HL-60 (cell line): ENCODE measurements at regions not wholly inside any gene's neighbourhood (a gene's known extent, or its start where the extent isn't known, plus 50 kb on each side); places are given as distances from the start of the nearest gene placed in this dataset.

Experiments
- DNase-seq, 2 experiments: peaks; one replicate each; pipeline ENCODE4 v3.0.0-alpha.2; 2010 to 2020; ENCODE audit warnings: low read depth in 1 of 2, low spot score in 1 of 2
- H3K27ac ChIP-seq: fragments of 250-450 bp; sonication (Bioruptor Pico); replicated peaks from 2 replicates; pipeline ENCODE4 v1.5.1; 2020; ENCODE audit warnings: mild to moderate bottlenecking, moderate library complexity
- H3K27me3 ChIP-seq: fragments of 250-450 bp; sonication (Bioruptor Pico); 2 replicates; pipeline ENCODE4 v1.5.1; 2021; ENCODE audit warnings: mild to moderate bottlenecking, moderate library complexity; ENCODE audit not compliant: insufficient read depth, poor library complexity, severe bottlenecking
- H3K4me3 ChIP-seq: replicated peaks from 2 replicates; pipeline ENCODE4 v1.5.1; 2011; ENCODE audit warnings: mild to moderate bottlenecking, control low read depth, low read length; ENCODE audit not compliant: insufficient read depth
- GABPA ChIP-seq: IDR thresholded peaks from 2 replicates; pipeline ENCODE4 v1.6.1; 2012; ENCODE audit warnings: low read depth
- POLR2AphosphoS5 ChIP-seq: IDR thresholded peaks from 2 replicates; pipeline ENCODE4 v1.6.1; 2012; ENCODE audit warnings: low read depth
- SPI1 ChIP-seq: IDR thresholded peaks from 2 replicates; pipeline ENCODE4 v1.6.1; 2012; ENCODE audit warnings: low read depth, mild to moderate bottlenecking, borderline replicate concordance
- TF ChIP-seq, protein P1 (sequence below): IDR thresholded peaks from one replicate; pipeline ENCODE4 v1.5.1; 2011; ENCODE audit warnings: low read length, control low read depth, inconsistent platforms; ENCODE audit not compliant: insufficient read depth
- TF ChIP-seq, protein P2 (sequence below): IDR thresholded peaks from 2 replicates; pipeline ENCODE4 v1.6.1; 2012; ENCODE audit warnings: low read depth; ENCODE audit not compliant: insufficient replicate concordance

DNA sequence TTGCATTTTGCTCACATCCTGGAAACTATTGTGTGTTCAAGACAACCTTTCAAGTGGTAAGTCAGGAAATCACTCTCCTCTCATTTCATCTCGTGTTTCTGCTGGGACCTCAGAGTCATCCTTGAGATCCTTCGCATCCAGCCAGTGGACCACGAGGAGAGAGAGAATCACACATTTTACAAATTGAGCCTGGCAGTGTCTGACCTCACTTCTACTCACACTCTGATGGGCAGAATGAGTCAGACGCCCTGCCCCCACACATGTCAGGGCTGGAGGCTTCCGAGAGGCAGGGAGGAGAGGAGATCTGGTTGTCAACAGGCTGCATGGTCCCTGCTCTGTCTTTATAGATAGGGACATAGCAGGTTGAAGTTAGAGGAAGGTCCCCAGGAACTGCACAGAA lies 509.7 kb downstream of the AJAP1 start:
- Histone ChIP-seq H3K4me3 (no peak overlapping the region), H3K27me3 (no peaks in the 10 kb centered on the region), H3K27ac (no peak overlapping the region)
- no peak for DNase-seq
- TF ChIP-seq, protein P1, sequence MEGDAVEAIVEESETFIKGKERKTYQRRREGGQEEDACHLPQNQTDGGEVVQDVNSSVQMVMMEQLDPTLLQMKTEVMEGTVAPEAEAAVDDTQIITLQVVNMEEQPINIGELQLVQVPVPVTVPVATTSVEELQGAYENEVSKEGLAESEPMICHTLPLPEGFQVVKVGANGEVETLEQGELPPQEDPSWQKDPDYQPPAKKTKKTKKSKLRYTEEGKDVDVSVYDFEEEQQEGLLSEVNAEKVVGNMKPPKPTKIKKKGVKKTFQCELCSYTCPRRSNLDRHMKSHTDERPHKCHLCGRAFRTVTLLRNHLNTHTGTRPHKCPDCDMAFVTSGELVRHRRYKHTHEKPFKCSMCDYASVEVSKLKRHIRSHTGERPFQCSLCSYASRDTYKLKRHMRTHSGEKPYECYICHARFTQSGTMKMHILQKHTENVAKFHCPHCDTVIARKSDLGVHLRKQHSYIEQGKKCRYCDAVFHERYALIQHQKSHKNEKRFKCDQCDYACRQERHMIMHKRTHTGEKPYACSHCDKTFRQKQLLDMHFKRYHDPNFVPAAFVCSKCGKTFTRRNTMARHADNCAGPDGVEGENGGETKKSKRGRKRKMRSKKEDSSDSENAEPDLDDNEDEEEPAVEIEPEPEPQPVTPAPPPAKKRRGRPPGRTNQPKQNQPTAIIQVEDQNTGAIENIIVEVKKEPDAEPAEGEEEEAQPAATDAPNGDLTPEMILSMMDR, result no peak
- TF ChIP-seq GABPA, result no peak
- TF ChIP-seq SPI1, result no peak
- TF ChIP-seq, protein P2, sequence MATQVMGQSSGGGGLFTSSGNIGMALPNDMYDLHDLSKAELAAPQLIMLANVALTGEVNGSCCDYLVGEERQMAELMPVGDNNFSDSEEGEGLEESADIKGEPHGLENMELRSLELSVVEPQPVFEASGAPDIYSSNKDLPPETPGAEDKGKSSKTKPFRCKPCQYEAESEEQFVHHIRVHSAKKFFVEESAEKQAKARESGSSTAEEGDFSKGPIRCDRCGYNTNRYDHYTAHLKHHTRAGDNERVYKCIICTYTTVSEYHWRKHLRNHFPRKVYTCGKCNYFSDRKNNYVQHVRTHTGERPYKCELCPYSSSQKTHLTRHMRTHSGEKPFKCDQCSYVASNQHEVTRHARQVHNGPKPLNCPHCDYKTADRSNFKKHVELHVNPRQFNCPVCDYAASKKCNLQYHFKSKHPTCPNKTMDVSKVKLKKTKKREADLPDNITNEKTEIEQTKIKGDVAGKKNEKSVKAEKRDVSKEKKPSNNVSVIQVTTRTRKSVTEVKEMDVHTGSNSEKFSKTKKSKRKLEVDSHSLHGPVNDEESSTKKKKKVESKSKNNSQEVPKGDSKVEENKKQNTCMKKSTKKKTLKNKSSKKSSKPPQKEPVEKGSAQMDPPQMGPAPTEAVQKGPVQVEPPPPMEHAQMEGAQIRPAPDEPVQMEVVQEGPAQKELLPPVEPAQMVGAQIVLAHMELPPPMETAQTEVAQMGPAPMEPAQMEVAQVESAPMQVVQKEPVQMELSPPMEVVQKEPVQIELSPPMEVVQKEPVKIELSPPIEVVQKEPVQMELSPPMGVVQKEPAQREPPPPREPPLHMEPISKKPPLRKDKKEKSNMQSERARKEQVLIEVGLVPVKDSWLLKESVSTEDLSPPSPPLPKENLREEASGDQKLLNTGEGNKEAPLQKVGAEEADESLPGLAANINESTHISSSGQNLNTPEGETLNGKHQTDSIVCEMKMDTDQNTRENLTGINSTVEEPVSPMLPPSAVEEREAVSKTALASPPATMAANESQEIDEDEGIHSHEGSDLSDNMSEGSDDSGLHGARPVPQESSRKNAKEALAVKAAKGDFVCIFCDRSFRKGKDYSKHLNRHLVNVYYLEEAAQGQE, result no peak
- TF ChIP-seq POLR2AphosphoS5, result no peak

DNA sequence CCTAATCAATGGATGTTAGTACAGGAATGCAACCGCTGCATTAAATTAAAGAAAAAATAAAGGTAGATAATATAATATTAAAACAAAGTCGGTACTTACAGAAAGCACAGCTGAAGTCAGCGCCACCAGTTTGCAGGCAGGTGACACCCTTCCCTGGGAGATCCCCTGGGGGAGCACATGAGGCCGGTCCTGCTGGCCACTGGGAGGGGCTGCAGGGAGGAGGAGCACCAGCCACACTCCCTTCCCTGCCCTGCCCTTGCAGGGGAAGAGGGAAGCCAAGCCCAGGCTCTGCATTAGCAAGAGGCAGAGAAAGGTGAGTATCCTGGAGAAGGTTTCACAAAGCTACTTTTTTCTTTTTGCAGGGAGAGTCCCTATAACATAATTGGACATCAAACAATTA lies 507.0 kb downstream of the AJAP1 start:
- H3K27me3 ChIP-seq, result no peaks in the 10 kb centered on the region
- H3K4me3 ChIP-seq, result no peak overlapping the region
- TF ChIP-seq, protein P2, result no peak
- TF ChIP-seq GABPA, result no peak
- TF ChIP-seq, protein P1, result no peak
- no peak for TF ChIP-seq SPI1
- TF ChIP-seq POLR2AphosphoS5, result no peak
- no peak overlapping the region for H3K27ac ChIP-seq
- DNase-seq, result no peak

DNA sequence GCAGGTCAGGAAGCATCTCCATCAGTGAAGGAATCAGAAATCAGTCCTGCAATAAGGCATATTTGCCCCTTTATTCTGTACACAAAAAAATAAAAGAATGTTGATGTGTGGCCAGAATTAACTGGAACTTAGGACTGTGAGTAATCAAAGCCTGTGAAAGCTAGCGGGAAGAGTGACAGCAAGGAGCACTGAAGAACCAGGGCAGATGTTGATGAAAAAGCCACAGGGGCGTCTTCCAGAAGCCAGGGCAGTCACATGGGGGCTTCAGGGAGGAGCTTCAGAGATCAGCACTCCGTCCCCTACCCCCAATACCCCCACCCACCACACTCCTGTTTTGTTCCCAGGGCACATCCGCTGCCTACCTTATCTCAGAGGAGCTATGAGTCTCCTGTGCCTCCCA lies 502.8 kb downstream of the AJAP1 start:
- no peak for DNase-seq
- Histone ChIP-seq H3K27ac (no peak overlapping the region), H3K4me3 (no peak overlapping the region), H3K27me3 (no peaks in the 10 kb centered on the region)
- TF ChIP-seq SPI1 (no peak), GABPA (no peak), POLR2AphosphoS5 (no peak)
- TF ChIP-seq, protein P1, result no peak
- TF ChIP-seq, protein P2, result no peak
